ENCODE measurements at regions not wholly inside any gene's neighbourhood (a gene's known extent, or its start where the extent isn't known, plus 50 kb on each side); places are given as distances from the start of the nearest gene placed in this dataset.

- DNase-seq (ENCODE audit: insufficient read length, low spot score) (no peak), FAIRE-seq (no peak)
- TF ChIP-seq CTCF (IDR thresholded peaks at IDR 0.05; ENCODE audit: insufficient read depth, missing control alignments): no peak
These were observed 325.3 kb upstream of the EEF2KMT start for GRCh38 chr16:5422643-5423496.

GRCh38 chr16:5422047-5422446 lies 324.5 kb upstream of the EEF2KMT start:
- no peak for FAIRE-seq
- TF ChIP-seq CTCF (IDR thresholded peaks at IDR 0.05; ENCODE audit: insufficient read depth, missing control alignments): no peak
- no peak for DNase-seq (ENCODE audit: insufficient read length, low spot score)

GRCh38 chr16:5416013-5416412 lies 318.4 kb upstream of the EEF2KMT start:
- no peak for TF ChIP-seq CTCF (IDR thresholded peaks at IDR 0.05; ENCODE audit: insufficient read depth, missing control alignments)
- FAIRE-seq (no peak), DNase-seq (ENCODE audit: insufficient read length, low spot score) (no peak)

GRCh38 chr16:5415123-5415522 lies 317.5 kb upstream of the EEF2KMT start:
- no peak for DNase-seq (ENCODE audit: insufficient read length, low spot score)
- TF ChIP-seq CTCF (IDR thresholded peaks at IDR 0.05; ENCODE audit: insufficient read depth, missing control alignments): no peak
- FAIRE-seq: no peak

- FAIRE-seq: no peak
- no peak for TF ChIP-seq CTCF (IDR thresholded peaks at IDR 0.05; ENCODE audit: insufficient read depth, missing control alignments)
- no peak for DNase-seq (ENCODE audit: insufficient read length, low spot score)
These were observed 315.1 kb upstream of the EEF2KMT start for GRCh38 chr16:5412731-5413130.

- no peak for TF ChIP-seq CTCF (IDR thresholded peaks at IDR 0.05; ENCODE audit: insufficient read depth, missing control alignments)
- DNase-seq (ENCODE audit: insufficient read length, low spot score) (no peak), FAIRE-seq (no peak)
These were observed 300.6 kb upstream of the EEF2KMT start for GRCh38 chr16:5398203-5398602.

GRCh38 chr16:5396880-5397279 lies 299.3 kb upstream of the EEF2KMT start:
- no peak for TF ChIP-seq CTCF (IDR thresholded peaks at IDR 0.05; ENCODE audit: insufficient read depth, missing control alignments)
- no peak for FAIRE-seq
- no peak for DNase-seq (ENCODE audit: insufficient read length, low spot score)
